ENCODE measurements at regions not wholly inside any gene's neighbourhood (a gene's known extent, or its start where the extent isn't known, plus 50 kb on each side); places are given as distances from the start of the nearest gene placed in this dataset.
A peak's percentile ranks its signal among the peaks of the same experiment; 100 is the strongest.
"Not testable (repeated sequence)": the region's sequence is repeated elsewhere in the genome, so short reads cannot be mapped to it uniquely, and the experiment has no call there.

DNA sequence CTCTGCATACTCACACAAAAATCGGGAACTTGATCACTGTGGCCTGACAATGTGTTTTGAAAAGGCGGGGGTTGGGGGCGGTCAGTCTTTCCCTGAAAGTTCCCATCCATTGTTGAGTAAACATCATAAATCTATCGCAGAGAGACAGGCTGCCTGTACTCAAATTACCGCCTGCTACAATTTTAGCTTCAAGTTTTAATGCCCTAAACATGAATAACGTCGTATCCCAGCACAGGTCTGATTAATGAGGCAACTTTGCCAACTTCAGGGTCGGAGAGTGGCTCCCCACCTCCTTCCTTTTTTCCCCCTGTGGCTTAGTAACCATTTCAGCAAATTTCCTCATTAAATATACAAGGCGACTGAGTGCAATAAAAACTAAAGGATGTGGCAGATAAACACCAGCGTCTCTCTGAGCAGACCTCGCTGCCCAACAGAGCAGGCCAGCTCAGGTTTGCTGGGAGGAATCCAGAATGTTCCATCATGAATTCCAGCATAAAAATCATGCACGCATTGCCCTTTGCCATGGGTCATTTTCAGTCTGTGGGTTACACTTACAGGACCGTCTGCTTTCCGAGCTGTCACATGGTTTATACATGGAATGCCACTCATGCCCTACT is 213.5 kb upstream of the PLGLB2 start:
- not testable (repeated sequence) for H3K4me3 ChIP-seq (replicated peaks in 1 of 2; ENCODE audit: low read depth in 2 of 2, low read length in 2 of 2); DNase-seq (ENCODE audit: low read depth in 2 of 2)

DNA sequence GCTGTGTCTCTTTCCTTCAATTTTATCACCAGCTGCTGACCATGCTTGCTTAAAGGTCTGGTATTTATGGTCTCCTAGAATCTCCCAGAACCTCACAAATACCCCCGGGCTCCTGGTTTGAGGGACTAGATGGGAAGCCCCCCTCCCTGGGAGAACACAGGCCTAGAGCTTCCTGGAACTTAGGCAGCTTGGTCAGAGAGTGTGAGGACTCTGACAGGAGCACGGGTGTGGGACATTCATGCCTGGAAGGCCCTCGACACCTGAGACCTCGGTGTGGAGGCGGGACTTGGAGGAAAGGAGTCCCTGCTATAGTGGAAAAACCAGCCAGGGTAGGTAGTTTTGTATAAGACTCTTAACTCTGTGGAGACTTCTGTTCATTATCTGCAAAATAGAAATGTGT is 211.5 kb upstream of the PLGLB2 start:
- DNase-seq (ENCODE audit: low read depth in 2 of 2); H3K4me3 ChIP-seq (replicated peaks in 1 of 2; ENCODE audit: low read depth in 2 of 2, low read length in 2 of 2): not testable (repeated sequence)

DNA sequence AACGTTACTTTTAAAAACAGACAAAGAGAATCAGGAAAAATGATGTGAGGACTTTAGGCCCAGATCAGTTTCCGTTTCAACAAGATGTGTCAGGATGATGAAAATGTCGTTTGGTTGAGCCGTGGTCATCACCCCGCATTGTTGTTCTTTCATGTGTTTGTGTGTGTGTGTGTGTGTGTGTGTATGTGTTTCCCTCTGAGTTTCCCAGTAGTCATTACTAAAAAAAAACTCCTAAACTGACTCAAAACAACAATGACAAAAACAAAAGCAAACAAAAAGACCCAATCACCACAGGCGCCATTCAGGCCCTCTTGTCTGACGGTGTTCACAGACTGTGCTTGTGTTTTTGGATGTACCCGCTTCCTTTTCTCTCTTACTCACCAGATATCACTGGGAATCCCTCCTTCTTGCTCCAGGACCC is 210.6 kb upstream of the PLGLB2 start:
- H3K4me3 ChIP-seq (replicated peaks in 1 of 2; ENCODE audit: low read depth in 2 of 2, low read length in 2 of 2), result not testable (repeated sequence)
- peak in 1 of 2 donors; percentile 6 for DNase-seq (ENCODE audit: low read depth in 2 of 2)

DNA sequence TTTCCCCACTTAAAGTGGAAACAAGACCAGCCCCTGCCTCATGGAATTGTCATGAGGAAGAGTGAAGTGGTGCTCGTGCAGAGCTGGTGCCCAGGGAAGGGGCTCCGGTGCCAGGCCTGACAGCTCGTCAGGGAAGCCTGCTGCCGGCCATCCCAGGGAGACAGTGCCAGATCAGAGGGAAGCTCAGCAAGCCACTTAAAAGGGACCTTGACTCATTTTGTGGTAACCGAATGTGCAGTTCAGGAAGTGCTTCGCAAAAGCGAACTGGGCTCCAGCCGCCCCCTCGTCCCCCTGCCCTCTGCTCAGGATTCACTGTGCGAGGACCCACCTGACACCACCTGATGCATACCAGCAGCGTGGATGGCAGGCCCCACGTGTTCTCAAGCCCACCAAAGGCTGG is 209.6 kb upstream of the PLGLB2 start:
- DNase-seq (ENCODE audit: low read depth in 2 of 2); H3K4me3 ChIP-seq (replicated peaks in 1 of 2; ENCODE audit: low read depth in 2 of 2, low read length in 2 of 2): not testable (repeated sequence)

DNA sequence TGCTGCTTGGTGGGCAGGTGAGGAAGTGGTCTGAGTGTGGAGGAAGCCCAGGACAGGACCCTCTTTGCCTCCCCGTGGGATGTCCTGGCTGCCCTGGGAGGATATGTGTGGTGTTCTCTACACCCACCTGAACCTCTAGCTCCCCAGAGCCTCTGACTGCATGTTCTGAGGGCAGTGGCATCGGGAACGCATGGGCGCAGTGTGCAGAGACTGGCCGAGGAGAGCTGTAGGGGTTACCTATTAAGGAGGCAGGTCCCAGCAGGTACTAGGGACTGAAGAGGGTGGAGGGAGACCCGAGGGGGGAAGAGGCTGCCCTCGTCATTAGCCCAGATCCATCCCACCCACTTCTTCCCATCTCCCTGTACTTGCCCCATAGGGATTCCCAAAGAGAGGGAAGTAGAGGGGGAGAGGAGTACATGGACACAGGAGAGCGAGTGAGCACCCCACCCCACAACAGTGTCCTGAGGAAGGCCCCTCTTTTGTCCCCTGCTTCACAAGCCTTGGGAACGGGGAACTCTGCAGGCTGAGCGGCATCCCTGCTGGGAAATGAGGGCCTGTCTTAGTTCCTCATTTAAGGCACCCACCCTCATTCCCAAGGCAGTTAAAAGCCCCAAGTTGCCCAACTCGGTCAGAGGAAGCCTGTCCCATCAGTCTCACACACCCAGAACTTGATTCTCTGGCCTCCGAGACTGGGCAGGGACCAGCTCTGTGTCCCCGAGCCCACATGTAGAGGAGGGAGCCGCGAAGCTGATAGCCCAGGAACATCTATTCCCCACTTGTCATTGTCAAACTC is 208.5 kb upstream of the PLGLB2 start:
- H3K4me3 ChIP-seq (replicated peaks in 1 of 2; ENCODE audit: low read depth in 2 of 2, low read length in 2 of 2); DNase-seq (ENCODE audit: low read depth in 2 of 2): not testable (repeated sequence)

DNA sequence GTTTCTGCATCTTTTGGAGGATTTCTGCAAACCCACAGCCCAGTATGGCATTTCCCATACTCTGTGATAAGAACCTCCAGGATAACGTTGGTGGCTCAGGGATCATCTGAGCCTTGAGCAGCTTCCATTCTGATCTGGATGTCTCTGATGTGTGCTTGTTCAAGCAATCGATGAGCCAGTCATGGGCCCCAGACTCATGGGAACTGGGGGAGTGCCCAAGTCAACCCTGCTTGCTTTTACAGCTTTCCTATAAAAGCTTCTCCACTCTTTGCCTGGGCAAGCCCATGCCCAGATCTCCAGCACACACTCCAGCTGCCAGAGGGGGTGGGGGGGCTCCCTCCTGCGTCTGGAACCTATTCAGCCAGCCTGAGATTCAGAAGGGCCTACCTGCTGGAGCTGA is 207.6 kb upstream of the PLGLB2 start:
- H3K4me3 ChIP-seq (replicated peaks in 1 of 2; ENCODE audit: low read depth in 2 of 2, low read length in 2 of 2), result not testable (repeated sequence)

DNA sequence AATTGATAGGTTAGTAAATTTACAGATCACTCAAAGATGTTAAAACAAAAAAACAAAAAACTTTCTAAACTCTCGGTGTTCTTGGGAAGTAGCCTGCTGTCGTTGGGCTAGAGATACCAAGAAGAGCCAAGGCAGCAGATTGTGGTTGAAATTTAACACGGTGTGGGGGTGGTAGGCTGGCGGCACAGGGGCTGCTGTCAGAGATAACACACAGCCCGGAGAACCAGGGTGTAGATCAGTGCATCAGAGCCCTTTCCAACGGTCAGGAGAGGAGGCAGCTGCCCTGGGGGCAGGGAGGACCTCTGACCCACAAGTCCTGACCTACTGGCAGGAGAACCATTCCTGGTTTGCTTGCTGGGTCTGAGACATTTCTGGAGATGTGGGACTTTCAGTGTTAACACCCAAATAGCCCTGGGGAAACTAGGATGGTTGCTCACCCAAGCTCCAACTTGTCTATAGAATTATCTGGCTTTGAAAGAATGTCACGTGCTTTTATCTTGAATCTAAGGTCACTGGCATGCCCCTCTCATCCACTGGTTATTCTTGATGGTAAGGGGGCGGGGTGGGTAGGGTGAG is 205.2 kb upstream of the PLGLB2 start:
- H3K4me3 ChIP-seq (replicated peaks in 1 of 2; ENCODE audit: low read depth in 2 of 2, low read length in 2 of 2), result not testable (repeated sequence)
- peak in 1 of 2 donors; percentile 51 for DNase-seq (ENCODE audit: low read depth in 2 of 2)

More for the DNA sequence above, 207.6 kb upstream of the PLGLB2 start:
- not testable (repeated sequence) for DNase-seq (ENCODE audit: low read depth in 2 of 2)

DNA sequence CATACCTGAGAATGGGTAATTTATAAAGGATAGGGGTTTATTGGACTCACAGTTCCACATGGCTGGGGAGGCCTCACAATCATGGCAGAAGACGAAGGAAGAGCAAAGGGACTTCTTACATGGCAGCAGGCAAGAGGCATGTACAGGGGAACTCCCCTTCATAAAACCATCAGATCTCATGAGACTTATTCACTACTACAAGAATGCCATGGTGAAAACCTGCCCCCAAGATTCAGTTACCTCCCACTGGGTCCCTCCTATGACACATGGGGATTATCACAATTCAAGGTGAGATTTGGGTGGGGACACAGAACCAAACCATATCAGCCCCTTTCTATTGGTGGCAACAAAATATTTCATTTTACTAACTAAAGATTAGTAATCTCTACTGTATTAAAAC is 204.1 kb upstream of the PLGLB2 start:
- not testable (repeated sequence) for DNase-seq (ENCODE audit: low read depth in 2 of 2); H3K4me3 ChIP-seq (replicated peaks in 1 of 2; ENCODE audit: low read depth in 2 of 2, low read length in 2 of 2)

DNA sequence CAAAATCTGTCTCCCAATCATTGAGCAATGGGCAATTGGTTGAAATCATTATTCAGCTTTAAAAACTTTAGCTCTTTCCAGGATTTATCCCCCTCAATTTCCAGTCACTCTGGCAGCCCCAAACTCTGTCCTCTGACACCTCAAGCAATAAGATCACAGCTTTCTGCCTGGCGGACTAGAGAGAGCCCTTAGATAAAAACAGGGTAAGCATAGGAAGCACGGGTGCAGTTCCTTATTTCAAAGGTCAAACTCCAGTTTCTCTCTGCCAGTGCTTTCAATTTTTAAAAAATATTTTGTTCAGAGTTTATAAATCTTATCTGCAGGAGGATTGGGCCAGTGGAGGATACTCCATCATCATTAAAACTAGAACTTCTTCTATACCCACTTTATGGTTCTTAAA is 200.8 kb upstream of the PLGLB2 start:
- not testable (repeated sequence) for DNase-seq (ENCODE audit: low read depth in 2 of 2)

DNA sequence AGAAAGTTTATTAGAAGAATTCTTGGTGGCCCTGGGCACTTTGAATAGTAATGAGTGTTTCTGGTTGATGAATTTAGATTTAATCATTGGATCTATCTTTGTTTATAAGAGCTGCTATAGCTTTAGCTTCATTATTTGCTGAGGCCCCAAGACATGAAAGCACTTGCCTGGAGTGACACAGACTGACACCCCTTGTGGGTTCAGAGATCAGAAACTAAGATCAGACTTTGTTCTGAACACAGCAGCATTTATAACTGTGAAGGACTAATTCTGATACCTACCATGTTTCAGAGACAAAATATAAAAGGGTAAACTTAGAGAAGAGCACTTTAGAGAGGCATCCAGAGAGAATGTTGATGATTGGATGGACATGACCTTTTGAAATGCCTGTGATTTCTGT is 199.9 kb upstream of the PLGLB2 start:
- not testable (repeated sequence) for DNase-seq (ENCODE audit: low read depth in 2 of 2); H3K4me3 ChIP-seq (replicated peaks in 1 of 2; ENCODE audit: low read depth in 2 of 2, low read length in 2 of 2)

More for the DNA sequence above, 200.8 kb upstream of the PLGLB2 start:
- H3K4me3 ChIP-seq (replicated peaks in 1 of 2; ENCODE audit: low read depth in 2 of 2, low read length in 2 of 2), result not testable (repeated sequence)

DNA sequence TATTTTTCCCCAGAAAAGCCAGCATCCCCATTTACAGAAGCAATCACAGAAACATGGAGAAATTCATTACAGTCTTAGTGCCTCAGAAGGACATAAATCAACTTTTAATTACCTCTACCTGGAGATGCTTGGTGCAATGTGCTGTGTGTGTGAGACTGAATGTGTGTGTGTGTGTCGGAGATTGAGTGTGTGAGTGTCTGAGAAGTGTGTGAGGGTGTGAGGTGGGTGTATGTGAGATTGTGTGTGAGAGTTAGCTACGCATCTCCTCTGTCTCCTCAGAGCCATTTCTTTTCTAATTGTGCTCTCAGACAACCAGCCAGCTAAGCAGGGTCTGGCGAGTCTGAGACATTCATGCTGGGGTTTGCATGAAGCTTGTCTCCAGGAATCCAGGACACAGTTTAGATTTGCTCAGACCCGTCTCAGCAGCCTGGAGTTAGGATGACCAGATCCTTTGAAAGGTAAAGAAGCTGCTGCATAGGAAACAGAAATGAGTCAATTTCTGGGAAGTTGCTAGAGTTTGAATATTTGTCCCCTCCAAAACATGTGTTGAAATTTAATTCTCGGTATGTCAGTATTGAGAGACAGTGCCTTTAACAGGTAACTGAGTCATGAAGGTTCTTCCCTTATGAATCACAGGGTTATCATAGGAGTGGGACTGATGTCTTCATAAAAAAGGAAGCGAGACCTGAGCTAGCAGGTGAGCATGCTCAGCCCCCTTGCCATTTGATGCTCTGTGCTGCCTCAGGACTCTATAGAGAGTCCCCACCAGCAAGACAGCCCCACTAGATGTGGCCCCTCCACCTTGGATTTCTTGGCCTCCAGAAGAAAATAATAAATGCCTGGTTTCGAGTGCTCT is 199.0 kb upstream of the PLGLB2 start:
- DNase-seq (ENCODE audit: low read depth in 2 of 2); H3K4me3 ChIP-seq (replicated peaks in 1 of 2; ENCODE audit: low read depth in 2 of 2, low read length in 2 of 2): not testable (repeated sequence)

DNA sequence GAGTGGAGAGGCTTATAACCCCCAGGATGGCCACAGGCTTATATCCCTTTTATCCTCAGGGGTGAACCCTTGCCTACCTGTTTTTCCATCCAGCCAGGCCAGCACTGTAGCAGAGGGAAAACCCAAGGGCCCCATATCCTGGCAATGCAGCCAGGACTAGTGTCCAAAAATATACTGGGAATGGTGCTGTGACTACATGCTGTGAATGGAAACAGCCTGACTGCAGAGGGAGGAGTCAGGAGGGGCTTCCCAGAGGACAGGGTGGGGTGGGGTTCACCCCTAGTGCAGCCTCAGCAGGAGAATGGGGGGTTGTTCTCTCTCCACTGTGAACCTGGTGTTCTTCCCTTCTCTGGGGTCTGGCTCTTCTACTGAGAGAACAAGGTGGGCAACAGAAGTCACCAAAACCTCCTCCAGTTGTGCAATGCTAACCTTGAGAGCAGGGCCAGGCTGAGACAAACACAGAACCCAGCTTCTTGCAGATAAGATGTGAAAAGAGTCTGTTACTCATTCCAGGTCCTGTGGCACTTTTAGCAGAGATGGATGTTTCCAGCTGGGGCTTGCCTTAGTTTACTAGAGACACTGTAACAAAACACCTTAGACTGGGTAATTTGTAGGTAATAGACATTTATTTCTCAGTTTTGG is 198.2 kb upstream of the PLGLB2 start:
- not testable (repeated sequence) for DNase-seq (ENCODE audit: low read depth in 2 of 2); H3K4me3 ChIP-seq (replicated peaks in 1 of 2; ENCODE audit: low read depth in 2 of 2, low read length in 2 of 2)

DNA sequence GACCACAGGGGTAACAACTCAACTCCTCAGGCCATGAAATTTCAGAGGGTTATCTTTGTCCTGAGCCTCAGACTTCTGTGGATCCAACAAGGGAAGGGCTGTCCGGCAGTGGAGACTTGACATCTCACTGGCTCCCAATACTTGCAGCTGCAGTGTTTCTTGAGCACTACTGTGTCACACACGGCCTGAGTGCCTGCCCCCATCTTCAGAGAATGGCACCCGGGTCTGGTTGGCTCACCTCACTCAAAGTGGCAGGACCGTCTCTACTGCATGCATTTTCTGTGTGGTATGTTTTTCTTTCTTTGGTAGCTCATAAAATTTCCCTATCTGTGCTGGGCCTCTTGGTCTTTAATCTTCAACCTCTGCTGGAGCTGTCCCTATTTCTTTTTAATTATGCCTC is 193.2 kb upstream of the PLGLB2 start:
- not testable (repeated sequence) for H3K4me3 ChIP-seq (replicated peaks in 1 of 2; ENCODE audit: low read depth in 2 of 2, low read length in 2 of 2); DNase-seq (ENCODE audit: low read depth in 2 of 2)

DNA sequence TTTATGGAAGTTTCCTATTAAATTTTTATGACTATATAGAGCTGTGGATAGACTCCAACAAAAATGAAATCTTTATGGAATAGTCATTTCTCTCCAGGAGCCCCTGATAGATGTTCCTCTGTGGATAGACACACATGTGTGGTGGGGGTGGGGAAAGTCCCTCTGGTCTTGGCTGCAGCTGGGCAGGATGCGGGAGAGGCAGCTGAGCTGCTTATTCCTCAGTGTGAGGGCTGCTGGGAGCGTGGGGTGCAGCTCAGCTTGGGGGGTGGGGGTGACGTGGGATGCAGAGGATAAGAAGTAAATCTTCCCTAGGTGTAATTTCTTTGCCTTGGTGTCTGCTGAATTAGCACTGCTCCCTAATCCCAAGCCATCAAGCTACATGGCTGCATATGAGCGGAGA is 192.8 kb upstream of the PLGLB2 start:
- DNase-seq (ENCODE audit: low read depth in 2 of 2), result not testable (repeated sequence)

DNA sequence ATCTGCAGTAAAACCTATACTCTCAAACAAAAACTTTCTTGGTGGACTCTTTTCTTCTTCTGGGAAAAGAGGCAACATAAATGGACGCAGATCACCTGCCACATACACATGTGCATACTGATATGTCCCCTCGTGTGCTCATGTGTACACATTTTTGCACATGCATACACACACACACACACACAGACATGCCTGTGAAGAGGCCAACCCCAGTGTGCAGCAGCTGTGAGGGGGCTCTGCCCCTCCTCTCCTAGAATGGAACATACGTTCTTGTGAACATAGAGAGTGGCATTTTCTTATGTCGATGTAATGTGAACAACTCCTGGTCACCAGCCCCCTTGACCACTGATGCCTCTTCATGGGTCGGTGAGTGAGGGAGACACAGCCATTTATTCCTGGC is 188.9 kb upstream of the PLGLB2 start:
- not testable (repeated sequence) for H3K4me3 ChIP-seq (replicated peaks in 1 of 2; ENCODE audit: low read depth in 2 of 2, low read length in 2 of 2); DNase-seq (ENCODE audit: low read depth in 2 of 2)

More for the DNA sequence above, 192.8 kb upstream of the PLGLB2 start:
- not testable (repeated sequence) for H3K4me3 ChIP-seq (replicated peaks in 1 of 2; ENCODE audit: low read depth in 2 of 2, low read length in 2 of 2)

DNA sequence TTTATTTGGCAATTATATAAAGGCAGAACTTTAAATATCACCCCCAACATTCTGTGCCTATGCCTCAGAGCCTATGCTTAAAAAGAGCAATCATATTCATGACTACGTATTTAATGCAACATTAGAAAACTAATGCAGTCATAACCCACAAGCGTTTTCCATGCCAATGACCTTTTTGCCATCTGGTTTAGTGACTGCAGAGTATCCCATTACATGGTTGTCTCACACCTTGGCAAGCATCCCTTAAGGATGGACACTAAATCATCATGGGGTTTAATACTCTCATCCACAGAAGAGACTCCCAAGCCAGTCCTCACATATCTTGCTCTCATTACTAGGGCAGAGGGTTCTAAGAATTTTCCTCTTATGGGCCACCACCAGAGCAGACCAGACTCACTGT is 188.2 kb upstream of the PLGLB2 start:
- not testable (repeated sequence) for DNase-seq (ENCODE audit: low read depth in 2 of 2); H3K4me3 ChIP-seq (replicated peaks in 1 of 2; ENCODE audit: low read depth in 2 of 2, low read length in 2 of 2)

DNA sequence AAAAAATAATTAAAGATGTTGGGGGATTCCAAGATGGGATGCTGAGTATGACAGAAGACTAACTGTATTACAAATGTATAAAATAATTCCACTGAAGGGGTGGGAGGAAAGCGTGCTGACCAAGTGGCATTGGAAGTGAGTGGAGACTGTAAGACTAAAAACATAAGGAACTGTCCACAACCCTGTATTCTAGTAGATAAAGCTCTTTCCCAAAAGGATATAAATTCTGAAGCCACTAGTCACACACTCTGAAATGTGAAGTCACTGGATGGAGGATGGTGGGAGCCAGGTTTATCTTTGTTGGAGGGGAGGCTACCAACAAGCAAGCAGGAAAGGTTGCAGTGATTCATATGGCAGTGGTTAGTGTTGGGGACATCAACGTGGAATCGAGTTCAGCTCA is 182.8 kb upstream of the PLGLB2 start:
- not testable (repeated sequence) for H3K4me3 ChIP-seq (replicated peaks in 1 of 2; ENCODE audit: low read depth in 2 of 2, low read length in 2 of 2); DNase-seq (ENCODE audit: low read depth in 2 of 2)

DNA sequence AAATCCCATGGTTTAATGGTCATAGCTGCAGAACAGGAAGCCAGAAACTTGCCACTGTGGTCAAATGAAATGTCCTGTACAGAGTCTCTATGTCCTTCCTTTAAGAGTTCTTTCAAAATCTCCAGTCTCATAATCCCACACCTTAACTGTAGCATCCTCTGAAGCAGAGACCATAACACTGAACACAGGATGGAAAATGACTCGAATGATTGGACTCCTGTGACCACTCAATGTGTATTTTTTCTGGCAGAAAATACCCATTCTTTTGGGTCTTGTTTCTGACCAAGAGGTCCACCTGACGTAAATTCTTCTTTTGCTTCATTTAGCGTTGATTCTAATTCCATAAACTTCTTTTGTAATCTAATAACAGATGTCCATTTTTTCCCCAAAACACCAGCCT is 181.4 kb upstream of the PLGLB2 start:
- peak in 1 of 2 donors; percentile 27 for DNase-seq (ENCODE audit: low read depth in 2 of 2)
- H3K4me3 ChIP-seq (replicated peaks in 1 of 2; ENCODE audit: low read depth in 2 of 2, low read length in 2 of 2), result not testable (repeated sequence)
